ENCODE measurements at regions not wholly inside any gene's neighbourhood (a gene's known extent, or its start where the extent isn't known, plus 50 kb on each side); places are given as distances from the start of the nearest gene placed in this dataset.

DNA sequence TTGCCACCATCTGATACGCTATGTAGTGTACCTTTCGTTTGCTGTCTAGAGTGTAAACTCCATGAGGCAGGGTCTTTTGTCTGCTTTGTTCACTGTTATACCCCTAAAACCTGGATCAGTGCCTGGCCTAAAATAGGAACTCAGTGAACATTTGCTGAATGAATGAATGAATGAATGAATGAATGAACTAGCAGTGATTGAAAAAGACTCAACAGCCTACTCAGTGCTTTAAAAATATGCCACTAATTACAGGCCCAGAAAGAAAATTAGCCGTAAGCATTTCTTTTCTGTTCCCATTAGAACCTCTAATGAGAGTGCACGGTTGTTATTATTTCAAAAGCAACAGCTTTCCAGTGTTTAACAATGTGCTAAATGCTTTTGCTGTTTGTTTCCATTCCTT is 69.3 kb upstream of the SYT6 start:
- DNase-seq, result no peak
- intact Hi-C loops (cut with DNase I), result no loop called here
- H3K27ac ChIP-seq, result no peak overlapping the region
- TF ChIP-seq, protein P1, sequence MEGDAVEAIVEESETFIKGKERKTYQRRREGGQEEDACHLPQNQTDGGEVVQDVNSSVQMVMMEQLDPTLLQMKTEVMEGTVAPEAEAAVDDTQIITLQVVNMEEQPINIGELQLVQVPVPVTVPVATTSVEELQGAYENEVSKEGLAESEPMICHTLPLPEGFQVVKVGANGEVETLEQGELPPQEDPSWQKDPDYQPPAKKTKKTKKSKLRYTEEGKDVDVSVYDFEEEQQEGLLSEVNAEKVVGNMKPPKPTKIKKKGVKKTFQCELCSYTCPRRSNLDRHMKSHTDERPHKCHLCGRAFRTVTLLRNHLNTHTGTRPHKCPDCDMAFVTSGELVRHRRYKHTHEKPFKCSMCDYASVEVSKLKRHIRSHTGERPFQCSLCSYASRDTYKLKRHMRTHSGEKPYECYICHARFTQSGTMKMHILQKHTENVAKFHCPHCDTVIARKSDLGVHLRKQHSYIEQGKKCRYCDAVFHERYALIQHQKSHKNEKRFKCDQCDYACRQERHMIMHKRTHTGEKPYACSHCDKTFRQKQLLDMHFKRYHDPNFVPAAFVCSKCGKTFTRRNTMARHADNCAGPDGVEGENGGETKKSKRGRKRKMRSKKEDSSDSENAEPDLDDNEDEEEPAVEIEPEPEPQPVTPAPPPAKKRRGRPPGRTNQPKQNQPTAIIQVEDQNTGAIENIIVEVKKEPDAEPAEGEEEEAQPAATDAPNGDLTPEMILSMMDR (IDR thresholded peaks at IDR 0.05), result no peak
- ATAC-seq, result no peak
- H3K4me3 ChIP-seq, result no peak overlapping the region
- FAIRE-seq, result no peak
- WGBS, 2 donors, result 78 to 92% methylated on average over 4 of the region's 4 CpGs
- H3K27me3 ChIP-seq, result no peaks in the 10 kb centered on the region
- no peaks in the 10 kb centered on the region for H3K36me3 ChIP-seq
- H3K4me1 ChIP-seq, result no peaks in the 10 kb centered on the region
- no peaks in the 10 kb centered on the region for H3K9me3 ChIP-seq

- Histone ChIP-seq H3K9me3 (no peaks in the 10 kb centered on the region), H3K4me1 (peaks cover 0 to 3% (median 0%) of the 10 kb centered on the region in 3 donors), H3K4me3 (no peak overlapping the region), H3K27ac (no peak overlapping the region), H3K36me3 (no peaks in the 10 kb centered on the region), H3K27me3 (no peaks in the 10 kb centered on the region)
- ATAC-seq (peak in 3 of 4 donors; percentile 35 to 46 (median 40)), DNase-seq (no peak), FAIRE-seq (no peak)
- 42 to 43% methylated on average over 7 of the region's 7 CpGs for WGBS, 2 donors
- TF ChIP-seq, protein P1 (IDR thresholded peaks at IDR 0.05), result no peak
- intact Hi-C loops (cut with DNase I), result no loop called here
Measured at GRCh38 chr1:114219172-114219868, 65.7 kb upstream of the SYT6 start.

DNA sequence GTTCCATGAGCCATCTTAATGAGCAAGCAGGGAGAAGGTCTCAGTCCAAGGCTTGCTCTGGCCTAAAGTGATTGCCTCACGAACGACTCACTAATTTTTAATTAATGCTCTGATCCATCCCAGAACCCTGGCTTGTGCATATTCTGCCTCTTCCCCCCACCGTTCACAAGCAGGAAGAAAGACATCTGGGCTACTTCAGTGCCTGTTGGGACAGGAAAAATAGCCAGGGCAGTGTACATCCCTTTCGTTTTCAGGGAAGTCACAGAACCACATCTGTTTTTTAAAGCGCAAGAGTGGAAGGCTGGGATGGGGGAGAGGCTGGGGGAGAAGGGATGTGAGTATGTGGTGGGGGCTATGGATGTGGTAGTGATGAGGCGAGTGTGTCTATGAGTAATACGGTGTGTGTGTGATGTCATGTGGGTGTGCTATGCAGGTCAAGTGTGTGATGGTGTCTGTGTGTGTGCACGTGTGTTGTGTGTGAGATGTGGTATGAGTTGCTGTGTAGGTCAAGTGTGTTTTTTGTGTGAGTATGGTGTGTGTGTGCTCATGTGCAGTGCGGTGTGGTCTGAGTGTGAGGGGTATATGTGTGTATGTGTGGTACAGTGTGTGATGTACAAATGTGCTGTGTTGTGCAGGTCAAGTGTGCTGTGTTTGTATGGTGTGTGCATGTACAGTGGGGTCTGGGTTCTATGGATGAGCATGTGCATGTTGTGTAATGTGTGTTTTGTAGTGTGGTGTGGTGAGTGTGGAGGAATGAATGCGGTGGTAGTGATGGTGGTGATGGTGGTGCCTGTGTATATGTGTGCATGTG is 64.9 kb upstream of the SYT6 start:
- 65 to 71% methylated on average over 10 of the region's 10 CpGs for WGBS, 2 donors
- intact Hi-C loops (cut with DNase I), result no loop called here
- H3K4me3 ChIP-seq, result no peak overlapping the region

DNA sequence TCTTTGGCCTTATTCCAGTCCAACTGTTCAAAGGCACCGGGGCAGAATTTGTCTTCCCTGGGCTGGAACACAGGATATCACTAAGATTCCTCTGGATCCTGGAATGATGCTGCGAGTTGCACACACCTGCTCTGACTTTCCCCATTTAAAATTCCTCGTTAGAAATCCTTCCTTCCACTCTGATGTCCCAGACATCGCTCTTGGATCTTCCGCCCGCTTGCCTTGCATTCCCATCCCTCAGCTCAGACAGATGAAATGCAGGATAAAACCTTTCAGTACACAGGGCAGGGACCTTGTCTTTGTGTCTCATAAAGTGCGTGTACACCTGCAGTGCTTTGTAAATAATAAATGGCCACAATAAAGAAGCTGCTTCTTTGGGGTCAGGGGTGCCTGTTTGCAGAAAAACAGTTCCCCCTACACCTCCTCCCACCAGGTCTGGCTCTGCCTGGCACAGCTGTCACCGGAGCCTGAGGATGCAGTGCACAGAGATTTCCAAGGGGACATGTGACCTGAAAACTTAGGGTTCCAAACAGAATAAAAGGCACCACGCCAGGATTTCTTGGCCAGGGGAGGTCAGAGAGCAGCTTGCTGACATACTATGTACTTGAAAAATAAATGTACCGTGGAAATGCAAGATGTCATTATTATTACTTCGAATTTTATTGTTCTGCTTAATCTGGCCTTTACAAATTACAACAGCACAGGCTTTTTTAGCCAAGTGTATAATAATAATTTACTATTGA is 62.9 kb upstream of the SYT6 start:
- Histone ChIP-seq H3K27ac (no peak overlapping the region), H3K4me3 (no peak overlapping the region), H3K36me3 (no peaks in the 10 kb centered on the region), H3K27me3 (no peaks in the 10 kb centered on the region), H3K9me3 (no peaks in the 10 kb centered on the region), H3K4me1 (peaks cover 0 to 3% (median 0%) of the 10 kb centered on the region in 3 donors)
- DNase-seq (no peak), FAIRE-seq (no peak), ATAC-seq (no peak)
- 48 to 51% methylated on average over 11 of the region's 11 CpGs for WGBS, 2 donors
- TF ChIP-seq, protein P1 (IDR thresholded peaks at IDR 0.05), result no peak
- intact Hi-C loops (cut with DNase I), result no loop called here

More for the DNA sequence above, 64.9 kb upstream of the SYT6 start:
- H3K27ac ChIP-seq, result no peak overlapping the region
- H3K9me3 ChIP-seq, result no peaks in the 10 kb centered on the region
- DNase-seq, result no peak
- ATAC-seq, result peak in 1 of 4 donors; percentile 23
- FAIRE-seq, result no peak
- peaks cover 0 to 3% (median 0%) of the 10 kb centered on the region in 3 donors for H3K4me1 ChIP-seq
- TF ChIP-seq, protein P1 (IDR thresholded peaks at IDR 0.05), result no peak
- no peaks in the 10 kb centered on the region for H3K27me3 ChIP-seq
- no peaks in the 10 kb centered on the region for H3K36me3 ChIP-seq
